Transverse colon (tissue), 4 donors: ENCODE measurements at regions not wholly inside any gene's neighbourhood (a gene's known extent, or its start where the extent isn't known, plus 50 kb on each side); places are given as distances from the start of the nearest gene placed in this dataset.

ENCODE experiments used
- DNase-seq: peaks from one replicate; pipeline ENCODE4 v3.0.0-alpha.2; 2019
- H3K27ac ChIP-seq, 4 donors: fragments of 200-600 bp; sonication (generic); 2 replicates each; pipeline ENCODE4 v1.5.1; 2016 to 2018; ENCODE audit warnings: inconsistent platforms in 4 of 4
- H3K27me3 ChIP-seq: fragments of 200-600 bp; sonication (generic); 2 replicates; pipeline ENCODE4 v1.5.1; 2017; ENCODE audit warnings: inconsistent platforms
- H3K36me3 ChIP-seq, 4 donors: fragments of 200-600 bp; sonication (generic); 2 replicates each; pipeline ENCODE4 v1.5.1; 2017 to 2019; ENCODE audit warnings: inconsistent platforms in 4 of 4
- H3K4me1 ChIP-seq, 4 donors: fragments of 200-600 bp; sonication (generic); 2 replicates each; pipeline ENCODE4 v1.5.1; 2017 to 2020; ENCODE audit warnings: inconsistent platforms in 4 of 4
- H3K4me3 ChIP-seq, 4 donors: fragments of 200-600 bp; sonication (generic); 1 replicate in 1 of 4; 2 replicates in 3 of 4; pipeline versions ENCODE4 v1.5.1 to v1.6.1; 2017 to 2019; ENCODE audit warnings: inconsistent platforms in 4 of 4
- H3K9me3 ChIP-seq, 2 donors: fragments of 200-600 bp; sonication (generic); 2 replicates each; pipeline ENCODE4 v1.5.1; 2017 to 2019; ENCODE audit warnings: inconsistent platforms in 2 of 2
- EP300 ChIP-seq: sonication (generic); formaldehyde crosslinking; IDR thresholded peaks from one replicate; pipeline ENCODE4 v1.6.1; 2017; ENCODE audit warnings: antibody characterized with exemption, low read depth
- POLR2A ChIP-seq: fragments of 450-650 bp; IDR thresholded peaks from one replicate; pipeline ENCODE4 v1.6.1; 2016; ENCODE audit warnings: antibody characterized with exemption, mild to moderate bottlenecking, moderate library complexity
- POLR2AphosphoS5 ChIP-seq, 3 donors: sonication (generic); formaldehyde crosslinking; IDR thresholded peaks; one replicate each; pipeline ENCODE4 v1.6.1; 2016; ENCODE audit warnings: antibody characterized with exemption in 3 of 3
- WGBS, 2 donors: methylation state at CpG; one replicate each; pipeline ENCODE4 v1.1.5; 2018; ENCODE audit warnings: low coverage in 1 of 2; 5-methylcytosine and 5-hydroxymethylcytosine counted together
- in situ Hi-C, 4 donors: fragments of 200-750 bp; cut with MboI; loops; one replicate each; pipeline versions ENCODE4 v1.15.0 to v1.15.1; 2017; ENCODE audit warnings: low sequenced_read_pairs in 3 of 4, low pct_ligation_motif_present in 1 of 4, low pct_unique_long_range_greater_than_20kb in 1 of 4
- intact Hi-C: fragments of 100-400 bp; cut with DNase I; formaldehyde crosslinking; loops from one replicate; pipeline ENCODE4 v1.15.1; 2023; ENCODE audit warnings: low total_unique reads
- TF ChIP-seq, protein P1 (sequence below), 5 experiments: fragments of 200-600 bp in 3 of 5; fragments of 450-650 bp in 2 of 5; sonication (generic) in 3 of 5; IDR thresholded peaks; 1 replicate in 2 of 5; 2 replicates in 3 of 5; pipeline ENCODE4 v1.5.1; 2016 to 2017; ENCODE audit warnings: antibody characterized with exemption in 5 of 5, inconsistent platforms in 3 of 5, mild to moderate bottlenecking in 2 of 5, moderate library complexity in 1 of 5

DNA sequence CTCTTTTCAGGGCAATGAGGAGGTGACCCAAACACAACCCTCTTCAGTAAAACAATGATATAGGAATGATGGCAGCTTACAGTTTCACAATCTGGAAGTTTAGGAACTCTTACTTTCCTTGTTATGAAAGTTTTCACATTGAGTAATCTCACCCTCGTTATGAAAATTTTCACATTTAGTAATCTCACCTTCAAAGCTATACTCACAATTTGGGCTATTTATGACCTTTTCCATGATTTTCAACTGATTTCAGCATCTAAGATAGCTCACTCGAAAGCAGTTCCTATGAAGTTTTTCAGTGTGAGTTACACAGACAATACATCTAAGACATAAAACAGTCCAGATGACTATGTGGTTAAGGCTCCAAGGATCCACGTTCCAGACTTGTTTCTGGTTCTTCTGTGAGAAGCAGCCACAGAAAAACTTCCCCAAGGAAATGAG lies 57.1 kb downstream of the FOXD1 start:
- H3K27ac ChIP-seq = no peak overlapping the region
- H3K9me3 ChIP-seq = no peaks in the 10 kb centered on the region
- 54 to 78% methylated on average over 1 to 3 of the region's 3 CpGs for WGBS, 2 donors
- TF ChIP-seq POLR2AphosphoS5 (IDR thresholded peaks at IDR 0.05) (no peak), POLR2A (no peak), EP300 (no peak)
- TF ChIP-seq, protein P1, sequence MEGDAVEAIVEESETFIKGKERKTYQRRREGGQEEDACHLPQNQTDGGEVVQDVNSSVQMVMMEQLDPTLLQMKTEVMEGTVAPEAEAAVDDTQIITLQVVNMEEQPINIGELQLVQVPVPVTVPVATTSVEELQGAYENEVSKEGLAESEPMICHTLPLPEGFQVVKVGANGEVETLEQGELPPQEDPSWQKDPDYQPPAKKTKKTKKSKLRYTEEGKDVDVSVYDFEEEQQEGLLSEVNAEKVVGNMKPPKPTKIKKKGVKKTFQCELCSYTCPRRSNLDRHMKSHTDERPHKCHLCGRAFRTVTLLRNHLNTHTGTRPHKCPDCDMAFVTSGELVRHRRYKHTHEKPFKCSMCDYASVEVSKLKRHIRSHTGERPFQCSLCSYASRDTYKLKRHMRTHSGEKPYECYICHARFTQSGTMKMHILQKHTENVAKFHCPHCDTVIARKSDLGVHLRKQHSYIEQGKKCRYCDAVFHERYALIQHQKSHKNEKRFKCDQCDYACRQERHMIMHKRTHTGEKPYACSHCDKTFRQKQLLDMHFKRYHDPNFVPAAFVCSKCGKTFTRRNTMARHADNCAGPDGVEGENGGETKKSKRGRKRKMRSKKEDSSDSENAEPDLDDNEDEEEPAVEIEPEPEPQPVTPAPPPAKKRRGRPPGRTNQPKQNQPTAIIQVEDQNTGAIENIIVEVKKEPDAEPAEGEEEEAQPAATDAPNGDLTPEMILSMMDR (IDR thresholded peaks at IDR 0.05) = no peak
- no peak overlapping the region for H3K4me3 ChIP-seq
- peaks cover 3% of the 10 kb centered on the region for H3K27me3 ChIP-seq
- intact Hi-C loops = no loop called here
- DNase-seq = no peak
- no peaks in the 10 kb centered on the region for H3K36me3 ChIP-seq
- in situ Hi-C loops = no loop called here
- peaks cover 0 to 26% (median 11%) of the 10 kb centered on the region in 4 donors for H3K4me1 ChIP-seq

DNA sequence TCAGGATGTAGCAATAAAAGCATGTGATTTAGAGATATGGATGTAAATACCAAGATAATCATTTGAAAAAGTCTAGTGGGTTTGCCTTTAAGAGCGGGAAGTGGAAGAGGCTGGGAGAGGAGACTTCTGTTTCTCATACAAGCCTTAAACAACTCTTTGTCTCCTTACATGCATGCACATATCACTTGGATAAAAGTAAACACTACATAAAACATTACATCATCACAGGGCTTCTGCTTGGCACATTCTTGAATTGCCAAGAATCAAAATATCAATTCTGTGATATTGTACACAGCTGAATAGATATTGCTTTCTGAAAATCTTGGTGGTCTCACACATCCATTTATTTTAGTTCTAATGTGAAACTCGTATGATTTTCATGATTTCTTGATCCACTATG lies 57.6 kb downstream of the FOXD1 start:
- Histone ChIP-seq H3K9me3 (no peaks in the 10 kb centered on the region), H3K4me1 (peaks cover 0 to 26% (median 11%) of the 10 kb centered on the region in 4 donors), H3K4me3 (no peak overlapping the region), H3K36me3 (no peaks in the 10 kb centered on the region), H3K27me3 (peaks cover 3% of the 10 kb centered on the region), H3K27ac (no peak overlapping the region)
- no peak for DNase-seq
- intact Hi-C loops = no loop called here
- TF ChIP-seq, protein P1 (IDR thresholded peaks at IDR 0.05) = no peak
- in situ Hi-C loops = no loop called here
- 45 to 53% methylated on average over 2 of the region's 2 CpGs for WGBS, 2 donors

DNA sequence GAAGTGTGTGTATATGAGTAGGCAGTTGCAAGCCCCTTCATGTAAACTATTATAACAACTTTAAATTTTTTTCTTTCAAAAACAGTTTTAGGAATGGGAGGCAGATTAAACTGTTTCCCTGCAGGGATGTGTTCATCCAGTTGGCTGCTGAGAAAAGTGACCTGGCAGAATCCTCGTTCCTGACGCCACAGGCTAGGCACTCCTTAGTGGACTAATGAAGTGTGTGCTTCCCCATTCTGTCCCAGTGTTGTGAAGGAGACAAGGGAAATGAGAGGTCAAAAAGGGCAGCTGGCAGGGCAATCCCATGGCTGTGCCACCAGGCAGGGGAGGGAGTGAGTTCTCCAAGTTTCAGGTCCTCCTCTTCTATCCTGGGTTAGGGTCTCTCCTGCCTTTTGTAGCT lies 59.8 kb downstream of the FOXD1 start:
- H3K4me1 ChIP-seq = peaks cover 0 to 20% (median 8%) of the 10 kb centered on the region in 4 donors
- H3K36me3 ChIP-seq = no peaks in the 10 kb centered on the region
- no peak overlapping the region for H3K4me3 ChIP-seq
- H3K27ac ChIP-seq = no peak overlapping the region
- 92% methylated on average over 2 of the region's 2 CpGs; no CpG with 5 or more reads in 1 of the 2 donors for WGBS, 2 donors
- intact Hi-C loops = no loop called here
- in situ Hi-C loops = no loop called here
- DNase-seq = no peak
- TF ChIP-seq POLR2AphosphoS5 (IDR thresholded peaks at IDR 0.05) (no peak), EP300 (no peak), POLR2A (no peak)
- TF ChIP-seq, protein P1 (IDR thresholded peaks at IDR 0.05) = no peak
- peaks cover 13% of the 10 kb centered on the region in 2 donors for H3K9me3 ChIP-seq
- H3K27me3 ChIP-seq = peaks cover 10% of the 10 kb centered on the region

DNA sequence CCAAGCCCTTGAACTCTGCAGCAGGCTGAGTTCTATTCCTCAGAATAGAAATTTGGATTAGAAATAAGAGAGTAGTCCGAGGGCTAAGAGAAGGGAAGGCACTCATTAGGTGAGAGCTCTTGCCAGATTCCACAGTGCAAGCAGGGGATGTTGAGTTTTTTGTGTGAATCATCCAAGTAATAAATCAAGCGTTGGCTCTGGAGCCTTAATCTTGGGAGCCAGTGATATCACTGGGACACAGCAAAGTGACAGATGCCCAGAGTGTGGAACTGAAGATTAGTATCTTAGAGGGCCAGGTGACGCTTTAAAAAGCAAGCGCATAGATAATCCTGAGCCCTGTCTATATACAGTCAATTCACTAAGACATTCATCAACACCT lies 60.3 kb downstream of the FOXD1 start:
- no peak overlapping the region for H3K27ac ChIP-seq
- in situ Hi-C loops (no loop called here), intact Hi-C loops (no loop called here)
- H3K36me3 ChIP-seq = no peaks in the 10 kb centered on the region
- no peak overlapping the region for H3K4me3 ChIP-seq
- DNase-seq = no peak
- H3K9me3 ChIP-seq = peaks cover 13% of the 10 kb centered on the region in 2 donors
- peaks cover 0 to 16% (median 6%) of the 10 kb centered on the region in 4 donors for H3K4me1 ChIP-seq
- no peak for TF ChIP-seq EP300
- no peak for TF ChIP-seq POLR2AphosphoS5 (IDR thresholded peaks at IDR 0.05)
- TF ChIP-seq, protein P1 (IDR thresholded peaks at IDR 0.05) = no peak
- no peak for TF ChIP-seq POLR2A
- H3K27me3 ChIP-seq = peaks cover 14% of the 10 kb centered on the region
- WGBS, 2 donors = 82 to 90% methylated on average over 2 to 4 of the region's 4 CpGs
